A673 (cell line): ENCODE measurements at regions not wholly inside any gene's neighbourhood (a gene's known extent, or its start where the extent isn't known, plus 50 kb on each side); places are given as distances from the start of the nearest gene placed in this dataset.

ENCODE experiments used
- BruUV-seq: library from RNA; stranded (reverse); fragments of 400-500 nt; replicated peaks from 2 replicates; lab custom pipeline; 2021; lab: Mats Ljungman, UMichigan
- CTCF ChIA-PET: fragments of 300-600 bp; sonication (Branson Sonifier 250); formaldehyde crosslinking; loops from one replicate; lab custom pipeline; 2022; ENCODE audit warnings: antibody characterized with exemption; lab: Charles Lee
- POLR2A ChIA-PET: fragments of 300-600 bp; sonication (Branson Sonifier 250); formaldehyde crosslinking; loops from one replicate; lab custom pipeline; 2022; ENCODE audit warnings: antibody characterized with exemption; ENCODE audit not compliant: low non-redundant PET; lab: Charles Lee
- DNase-seq: peaks from one replicate; pipeline ENCODE4 v3.0.0-alpha.2; 2015; ENCODE audit warnings: low spot score
- H3K27ac ChIP-seq: fragments of 200-600 bp; sonication (generic); 2 replicates; pipeline ENCODE4 v1.5.1; 2016; ENCODE audit warnings: mixed run types, low read depth, mild to moderate bottlenecking, mixed read lengths, antibody characterized with exemption, low read length; ENCODE audit not compliant: poor library complexity, severe bottlenecking
- H3K27me3 ChIP-seq: fragments of 200-600 bp; sonication (generic); replicated peaks from 2 replicates; pipeline ENCODE4 v1.6.1; 2017; ENCODE audit warnings: mixed run types, low read depth, mild to moderate bottlenecking, mixed read lengths, antibody characterized with exemption, low read length; ENCODE audit not compliant: insufficient read depth, poor library complexity
- H3K36me3 ChIP-seq: fragments of 200-600 bp; sonication (generic); 2 replicates; pipeline ENCODE4 v1.6.1; 2016; ENCODE audit warnings: mixed run types, mild to moderate bottlenecking, mixed read lengths, antibody characterized with exemption, low read length; ENCODE audit not compliant: insufficient read depth, poor library complexity, severe bottlenecking
- H3K4me1 ChIP-seq: fragments of 200-600 bp; sonication (generic); 2 replicates; pipeline ENCODE4 v1.6.1; 2017; ENCODE audit warnings: mixed run types, mild to moderate bottlenecking, mixed read lengths, antibody characterized with exemption, low read length; ENCODE audit not compliant: insufficient read depth, poor library complexity, severe bottlenecking
- H3K4me3 ChIP-seq: fragments of 200-600 bp; sonication (generic); 2 replicates; pipeline ENCODE4 v1.5.1; 2016; ENCODE audit warnings: low read depth, mixed run types, mild to moderate bottlenecking, mixed read lengths, low read length; ENCODE audit not compliant: poor library complexity, severe bottlenecking
- H3K9me3 ChIP-seq: fragments of 200-600 bp; sonication (generic); 2 replicates; pipeline ENCODE4 v1.6.1; 2016; ENCODE audit warnings: mixed run types, low read depth, mild to moderate bottlenecking, mixed read lengths, antibody characterized with exemption, low read length; ENCODE audit not compliant: poor library complexity, severe bottlenecking
- EZH2 ChIP-seq: fragments of 200-600 bp; sonication (generic); IDR thresholded peaks from 2 replicates; pipeline ENCODE4 v1.6.1; 2017; ENCODE audit warnings: borderline replicate concordance, low read depth, mild to moderate bottlenecking, mixed read lengths, antibody characterized with exemption, low read length; ENCODE audit not compliant: poor library complexity, severe bottlenecking
- intact Hi-C: fragments of 100-400 bp; cut with micrococcal nuclease; formaldehyde crosslinking; loops from one replicate; pipeline ENCODE4 v1.10.0; 2022; ENCODE audit not compliant: unreplicated experiment
- TF ChIP-seq, protein P1 (sequence below): fragments of 300-800, 200-600 bp; sonication (generic); conservative IDR thresholded peaks from 2 replicates; pipeline ENCODE4 v1.5.1; 2017; ENCODE audit warnings: low read depth, mild to moderate bottlenecking, antibody characterized with exemption, low read length, moderate library complexity, mixed read lengths

DNA sequence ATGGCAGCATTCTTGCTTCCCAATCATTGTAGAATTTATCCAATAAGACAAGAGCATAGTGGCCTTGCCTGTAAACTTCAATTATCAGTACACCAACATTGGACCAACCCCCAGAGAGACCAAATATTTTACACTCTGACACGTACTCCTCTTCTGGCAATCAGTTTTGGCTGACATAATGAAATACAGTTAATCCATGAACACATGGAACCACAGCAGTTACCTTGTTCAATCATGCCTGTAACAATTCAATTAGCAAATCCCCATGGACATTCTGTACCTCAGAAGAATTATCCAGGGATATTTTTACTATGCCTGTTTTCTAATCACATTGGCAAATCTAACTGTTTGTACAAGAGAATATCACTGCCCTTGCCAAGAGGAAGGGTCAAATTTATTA, 2162.0 kb downstream of the MRPL39 start:
- Histone ChIP-seq H3K4me3 (no peak overlapping the region), H3K27ac (no peak overlapping the region), H3K36me3 (no peaks in the 10 kb centered on the region), H3K9me3 (no peaks in the 10 kb centered on the region), H3K27me3 (no peaks in the 10 kb centered on the region), H3K4me1 (no peaks in the 10 kb centered on the region)
- POLR2A ChIA-PET: no interaction called here
- DNase-seq: no peak
- TF ChIP-seq, protein P1, sequence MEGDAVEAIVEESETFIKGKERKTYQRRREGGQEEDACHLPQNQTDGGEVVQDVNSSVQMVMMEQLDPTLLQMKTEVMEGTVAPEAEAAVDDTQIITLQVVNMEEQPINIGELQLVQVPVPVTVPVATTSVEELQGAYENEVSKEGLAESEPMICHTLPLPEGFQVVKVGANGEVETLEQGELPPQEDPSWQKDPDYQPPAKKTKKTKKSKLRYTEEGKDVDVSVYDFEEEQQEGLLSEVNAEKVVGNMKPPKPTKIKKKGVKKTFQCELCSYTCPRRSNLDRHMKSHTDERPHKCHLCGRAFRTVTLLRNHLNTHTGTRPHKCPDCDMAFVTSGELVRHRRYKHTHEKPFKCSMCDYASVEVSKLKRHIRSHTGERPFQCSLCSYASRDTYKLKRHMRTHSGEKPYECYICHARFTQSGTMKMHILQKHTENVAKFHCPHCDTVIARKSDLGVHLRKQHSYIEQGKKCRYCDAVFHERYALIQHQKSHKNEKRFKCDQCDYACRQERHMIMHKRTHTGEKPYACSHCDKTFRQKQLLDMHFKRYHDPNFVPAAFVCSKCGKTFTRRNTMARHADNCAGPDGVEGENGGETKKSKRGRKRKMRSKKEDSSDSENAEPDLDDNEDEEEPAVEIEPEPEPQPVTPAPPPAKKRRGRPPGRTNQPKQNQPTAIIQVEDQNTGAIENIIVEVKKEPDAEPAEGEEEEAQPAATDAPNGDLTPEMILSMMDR: no peak
- TF ChIP-seq EZH2: no peak
- no TSS peak for BruUV-seq
- intact Hi-C loops: no loop called here
- CTCF ChIA-PET: no interaction called here

DNA sequence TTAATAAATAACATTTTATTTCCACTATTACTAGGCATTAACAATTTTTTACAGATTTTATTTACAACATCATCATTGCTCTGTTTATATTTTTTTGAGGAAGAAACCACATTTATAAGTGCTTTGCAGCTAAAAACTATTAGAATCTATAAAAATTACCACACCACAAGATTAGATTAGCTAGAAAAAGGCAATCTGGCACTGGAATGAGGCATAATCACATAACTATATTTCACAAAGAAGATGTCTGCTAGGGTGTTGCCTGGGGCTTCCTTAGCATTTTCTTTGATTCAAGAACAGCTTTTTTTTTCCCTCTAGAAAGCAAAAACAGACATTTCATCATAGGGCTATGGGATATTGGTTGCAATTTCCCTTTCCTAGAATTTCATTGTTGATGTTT, 2169.2 kb downstream of the MRPL39 start:
- no peak overlapping the region for H3K4me3 ChIP-seq
- no peak for TF ChIP-seq EZH2
- TF ChIP-seq, protein P1: no peak
- no peaks in the 10 kb centered on the region for H3K4me1 ChIP-seq
- H3K36me3 ChIP-seq: no peaks in the 10 kb centered on the region
- DNase-seq: no peak
- no TSS peak for BruUV-seq
- peaks cover 3% of the 10 kb centered on the region for H3K9me3 ChIP-seq
- POLR2A ChIA-PET: no interaction called here
- no peaks in the 10 kb centered on the region for H3K27me3 ChIP-seq
- intact Hi-C loops: no loop called here
- CTCF ChIA-PET: no interaction called here
- no peak overlapping the region for H3K27ac ChIP-seq

DNA sequence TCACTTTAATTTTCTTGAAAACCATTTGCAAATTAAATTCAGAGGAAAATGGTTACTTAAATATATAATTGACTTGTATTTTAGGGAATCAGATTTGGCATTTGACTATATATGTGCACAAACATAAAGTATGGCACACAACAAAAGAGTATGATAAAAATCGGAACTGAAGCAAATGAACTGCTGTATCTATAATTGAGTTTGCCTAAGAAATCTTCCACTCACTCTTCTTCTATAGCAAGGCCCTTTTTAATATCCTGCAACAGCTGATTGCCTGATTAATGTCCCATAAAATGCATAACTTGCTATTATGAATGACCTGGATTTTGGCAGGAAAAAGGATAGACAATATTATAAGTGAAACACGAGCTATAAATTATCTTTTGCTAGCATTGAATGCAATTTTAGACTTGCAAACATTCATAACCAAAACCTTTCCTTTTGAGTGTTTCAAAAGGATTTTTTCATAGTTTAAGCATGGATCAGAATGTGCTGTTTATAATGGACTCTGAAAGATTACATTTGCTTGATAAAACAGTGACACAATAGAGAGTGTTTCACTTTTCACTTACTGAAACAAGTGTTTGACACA, 2204.3 kb downstream of the MRPL39 start:
- no peaks in the 10 kb centered on the region for H3K4me1 ChIP-seq

More for the DNA sequence above, 2204.3 kb downstream of the MRPL39 start:
- ChIA-PET POLR2A (no interaction called here), CTCF (no interaction called here)
- BruUV-seq: no TSS peak
- Histone ChIP-seq H3K36me3 (no peaks in the 10 kb centered on the region), H3K27me3 (no peaks in the 10 kb centered on the region), H3K27ac (no peak overlapping the region), H3K9me3 (no peaks in the 10 kb centered on the region), H3K4me3 (no peak overlapping the region)
- intact Hi-C loops: no loop called here
- no peak for DNase-seq
- TF ChIP-seq, protein P1: no peak
- no peak for TF ChIP-seq EZH2
